ENCODE measurements at regions not wholly inside any gene's neighbourhood (a gene's known extent, or its start where the extent isn't known, plus 50 kb on each side); places are given as distances from the start of the nearest gene placed in this dataset.

GRCh38 chrX:4905576-4905975 is 1192.1 kb upstream of the PRKX start:
- TF ChIP-seq ISL1 (CRISPR knock-in tag; IDR thresholded peaks at IDR 0.05) (no peak), CREB5 (CRISPR knock-in tag; IDR thresholded peaks at IDR 0.05; ENCODE audit: low read depth) (no peak), TOX (CRISPR knock-in tag; IDR thresholded peaks at IDR 0.05; ENCODE audit: borderline replicate concordance) (no peak)
